ENCODE measurements at regions not wholly inside any gene's neighbourhood (a gene's known extent, or its start where the extent isn't known, plus 50 kb on each side); places are given as distances from the start of the nearest gene placed in this dataset.

GRCh38 chr5:15256485-15256884 is 243.5 kb upstream of the FBXL7 start:
- peak in 1 of 2 donors; percentile 27 for DNase-seq
- no peak overlapping the region for H3K27ac ChIP-seq
- H3K9me3 ChIP-seq: no peaks in the 10 kb centered on the region
- H3K27me3 ChIP-seq: no peaks in the 10 kb centered on the region
- no peak overlapping the region for H3K4me3 ChIP-seq
- peaks cover 0 to 14% (median 2%) of the 10 kb centered on the region in 4 donors for H3K4me1 ChIP-seq
- intact Hi-C loops (cut with DNase I; ENCODE audit: low total_unique reads): no loop called here
- no peaks in the 10 kb centered on the region for H3K36me3 ChIP-seq
- TF ChIP-seq EP300 (IDR thresholded peaks at IDR 0.05) (no peak), CTCF (IDR thresholded peaks at IDR 0.05) (no peak), POLR2AphosphoS5 (IDR thresholded peaks at IDR 0.05) (no peak), POLR2A (IDR thresholded peaks at IDR 0.05) (no peak)
- WGBS, 5 donors: 60 to 80% (median 76%) methylated on average over 4 of the region's 4 CpGs

- Histone ChIP-seq H3K36me3 (no peaks in the 10 kb centered on the region), H3K4me3 (no peak overlapping the region), H3K27me3 (no peaks in the 10 kb centered on the region), H3K27ac (no peak overlapping the region), H3K9me3 (no peaks in the 10 kb centered on the region), H3K4me1 (peaks cover 0 to 6% (median 2%) of the 10 kb centered on the region in 4 donors)
- TF ChIP-seq EP300 (IDR thresholded peaks at IDR 0.05) (no peak), CTCF (IDR thresholded peaks at IDR 0.05) (no peak), POLR2A (IDR thresholded peaks at IDR 0.05) (no peak), POLR2AphosphoS5 (IDR thresholded peaks at IDR 0.05) (no peak)
- 34 to 45% (median 41%) methylated on average over 2 of the region's 2 CpGs for WGBS, 5 donors
- intact Hi-C loops (cut with DNase I; ENCODE audit: low total_unique reads): no loop called here
- DNase-seq: no peak
Measured at GRCh38 chr5:15255576-15255975, 244.4 kb upstream of the FBXL7 start.

- H3K9me3 ChIP-seq: no peaks in the 10 kb centered on the region
- no peak overlapping the region for H3K27ac ChIP-seq
- WGBS, 5 donors: 66 to 78% (median 68%) methylated on average over 3 of the region's 3 CpGs
- no peaks in the 10 kb centered on the region for H3K4me1 ChIP-seq
- DNase-seq: no peak
- H3K27me3 ChIP-seq: no peaks in the 10 kb centered on the region
- no peaks in the 10 kb centered on the region for H3K36me3 ChIP-seq
- no peak for TF ChIP-seq POLR2AphosphoS5 (IDR thresholded peaks at IDR 0.05)
- no peak for TF ChIP-seq EP300 (IDR thresholded peaks at IDR 0.05)
- no peak for TF ChIP-seq POLR2A (IDR thresholded peaks at IDR 0.05)
- no peak for TF ChIP-seq CTCF (IDR thresholded peaks at IDR 0.05)
- H3K4me3 ChIP-seq: no peak overlapping the region
- intact Hi-C loops (cut with DNase I; ENCODE audit: low total_unique reads): no loop called here
Measured at GRCh38 chr5:15254607-15255006, 245.4 kb upstream of the FBXL7 start.

- WGBS, 5 donors: 71 to 88% (median 75%) methylated on average over 3 of the region's 3 CpGs
- TF ChIP-seq EP300 (IDR thresholded peaks at IDR 0.05): no peak
- TF ChIP-seq POLR2AphosphoS5 (IDR thresholded peaks at IDR 0.05): no peak
- TF ChIP-seq CTCF (IDR thresholded peaks at IDR 0.05): no peak
- TF ChIP-seq POLR2A (IDR thresholded peaks at IDR 0.05): no peak
- intact Hi-C loops (cut with DNase I; ENCODE audit: low total_unique reads): no loop called here
Measured at GRCh38 chr5:15252331-15252730, 247.6 kb upstream of the FBXL7 start.

More at GRCh38 chr5:15252331-15252730, 247.6 kb upstream of the FBXL7 start:
- no peak for DNase-seq
- H3K36me3 ChIP-seq: no peaks in the 10 kb centered on the region
- H3K4me3 ChIP-seq: no peak overlapping the region
- no peaks in the 10 kb centered on the region for H3K9me3 ChIP-seq
- H3K27me3 ChIP-seq: no peaks in the 10 kb centered on the region
- H3K27ac ChIP-seq: no peak overlapping the region
- no peaks in the 10 kb centered on the region for H3K4me1 ChIP-seq
